WTC11 (cell line): ENCODE measurements at regions not wholly inside any gene's neighbourhood (a gene's known extent, or its start where the extent isn't known, plus 50 kb on each side); places are given as distances from the start of the nearest gene placed in this dataset.

Experiments
- ATAC-seq: fragments of 200-7000 bp; cut with Tn5 transposase; 2 replicates; pipeline ENCODE4 v1.10.0; 2021; ENCODE audit warnings: mild to moderate bottlenecking, moderate library complexity
- CTCF ChIA-PET: fragments of 300-600 bp; sonication (Branson Sonifier 250); formaldehyde crosslinking; loops from one replicate; lab custom pipeline; 2021; ENCODE audit warnings: antibody characterized with exemption; lab: Charles Lee
- POLR2A ChIA-PET: fragments of 350-600 bp; sonication (Branson Sonifier 250); formaldehyde crosslinking; loops from one replicate; lab custom pipeline; 2021; ENCODE audit warnings: antibody characterized with exemption; lab: Charles Lee
- DNase-seq: peaks from one replicate; pipeline ENCODE4 v3.0.0; 2021; ENCODE audit warnings: low spot score
- H3K27ac Mint-ChIP-seq: 2 replicates; pipeline ENCODE4 v1.8.0; 2021; ENCODE audit warnings: mixed read lengths
- H3K27me3 Mint-ChIP-seq: 2 replicates; pipeline ENCODE4 v1.8.0; 2021; ENCODE audit warnings: low read depth, mild to moderate bottlenecking, moderate library complexity, mixed read lengths
- H3K36me3 Mint-ChIP-seq: 2 replicates; pipeline ENCODE4 v1.8.0; 2021; ENCODE audit warnings: mixed read lengths
- H3K4me1 Mint-ChIP-seq: 2 replicates; pipeline ENCODE4 v1.8.0; 2022; ENCODE audit warnings: mixed read lengths
- H3K4me3 Mint-ChIP-seq: 2 replicates; pipeline ENCODE4 v1.8.0; 2021; ENCODE audit warnings: mild to moderate bottlenecking, moderate library complexity, mixed read lengths
- H3K9me3 Mint-ChIP-seq: 2 replicates; pipeline ENCODE4 v1.8.0; 2021; ENCODE audit warnings: mixed read lengths
- CDX4 ChIP-seq: fragments of 250-450 bp; sonication (Bioruptor Pico); IDR thresholded peaks from 2 replicates; pipeline ENCODE4 v1.9.0; 2021; ENCODE audit warnings: moderate library complexity, mild to moderate bottlenecking, inconsistent platforms, borderline replicate concordance
- CREM ChIP-seq: sonication (generic); formaldehyde crosslinking; IDR thresholded peaks from 2 replicates; pipeline ENCODE4 v1.8.1; 2022; ENCODE audit warnings: mild to moderate bottlenecking, missing genetic modification reagents, moderate library complexity
- ERG ChIP-seq: fragments of 250-450 bp; sonication (Bioruptor Pico); IDR thresholded peaks from 2 replicates; pipeline ENCODE4 v1.8.0; 2021; ENCODE audit warnings: mild to moderate bottlenecking
- IRF2 ChIP-seq: sonication (generic); formaldehyde crosslinking; IDR thresholded peaks from 2 replicates; pipeline ENCODE4 v1.8.0; 2022; ENCODE audit warnings: low read depth, missing genetic modification reagents, borderline replicate concordance
- TCF7 ChIP-seq: sonication (generic); formaldehyde crosslinking; IDR thresholded peaks from 2 replicates; pipeline ENCODE4 v1.8.0; 2022; ENCODE audit warnings: mild to moderate bottlenecking, low read depth, missing genetic modification reagents, moderate library complexity
- USF1 ChIP-seq: sonication (generic); formaldehyde crosslinking; IDR thresholded peaks from 2 replicates; pipeline ENCODE4 v1.8.0; 2022; ENCODE audit warnings: mild to moderate bottlenecking, missing genetic modification reagents
- ZNF532 ChIP-seq: fragments of 250-450 bp; sonication (Bioruptor Pico); IDR thresholded peaks from 2 replicates; pipeline ENCODE4 v1.9.0; 2021; ENCODE audit warnings: mild to moderate bottlenecking, borderline replicate concordance
- TF ChIP-seq, protein P1 (sequence below): sonication (generic); formaldehyde crosslinking; IDR thresholded peaks from 2 replicates; pipeline ENCODE4 v1.8.0; 2023; ENCODE audit warnings: missing genetic modification reagents, mild to moderate bottlenecking, borderline replicate concordance
- TF ChIP-seq, protein P2 (sequence below): fragments of 250-450 bp; sonication (Bioruptor Pico); IDR thresholded peaks from 2 replicates; pipeline ENCODE4 v2.1.2; 2022; ENCODE audit warnings: mild to moderate bottlenecking, moderate library complexity
- TF ChIP-seq, protein P3 (sequence below): sonication (generic); formaldehyde crosslinking; IDR thresholded peaks from 2 replicates; pipeline ENCODE4 v1.8.1; 2023; ENCODE audit warnings: mild to moderate bottlenecking, missing genetic modification reagents, moderate library complexity
- TF ChIP-seq, protein P4 (sequence below): sonication (generic); formaldehyde crosslinking; IDR thresholded peaks from 2 replicates; pipeline ENCODE4 v1.8.0; 2022; ENCODE audit warnings: mild to moderate bottlenecking, missing genetic modification reagents
- TF ChIP-seq, protein P5 (sequence below): sonication (generic); formaldehyde crosslinking; IDR thresholded peaks from 2 replicates; pipeline ENCODE4 v1.8.1; 2023; ENCODE audit warnings: mild to moderate bottlenecking, missing genetic modification reagents, moderate library complexity
- TF ChIP-seq, protein P6 (sequence below): sonication (generic); formaldehyde crosslinking; IDR thresholded peaks from 2 replicates; pipeline ENCODE4 v1.8.0; 2022; ENCODE audit warnings: missing genetic modification reagents

GRCh38 chrX:5829469-5829868 lies 399.2 kb downstream of the NLGN4X start:
- no peak overlapping the region for H3K4me3 Mint-ChIP-seq
- no peak for TF ChIP-seq TCF7 (CRISPR knock-in tag)
- TF ChIP-seq, protein P1, sequence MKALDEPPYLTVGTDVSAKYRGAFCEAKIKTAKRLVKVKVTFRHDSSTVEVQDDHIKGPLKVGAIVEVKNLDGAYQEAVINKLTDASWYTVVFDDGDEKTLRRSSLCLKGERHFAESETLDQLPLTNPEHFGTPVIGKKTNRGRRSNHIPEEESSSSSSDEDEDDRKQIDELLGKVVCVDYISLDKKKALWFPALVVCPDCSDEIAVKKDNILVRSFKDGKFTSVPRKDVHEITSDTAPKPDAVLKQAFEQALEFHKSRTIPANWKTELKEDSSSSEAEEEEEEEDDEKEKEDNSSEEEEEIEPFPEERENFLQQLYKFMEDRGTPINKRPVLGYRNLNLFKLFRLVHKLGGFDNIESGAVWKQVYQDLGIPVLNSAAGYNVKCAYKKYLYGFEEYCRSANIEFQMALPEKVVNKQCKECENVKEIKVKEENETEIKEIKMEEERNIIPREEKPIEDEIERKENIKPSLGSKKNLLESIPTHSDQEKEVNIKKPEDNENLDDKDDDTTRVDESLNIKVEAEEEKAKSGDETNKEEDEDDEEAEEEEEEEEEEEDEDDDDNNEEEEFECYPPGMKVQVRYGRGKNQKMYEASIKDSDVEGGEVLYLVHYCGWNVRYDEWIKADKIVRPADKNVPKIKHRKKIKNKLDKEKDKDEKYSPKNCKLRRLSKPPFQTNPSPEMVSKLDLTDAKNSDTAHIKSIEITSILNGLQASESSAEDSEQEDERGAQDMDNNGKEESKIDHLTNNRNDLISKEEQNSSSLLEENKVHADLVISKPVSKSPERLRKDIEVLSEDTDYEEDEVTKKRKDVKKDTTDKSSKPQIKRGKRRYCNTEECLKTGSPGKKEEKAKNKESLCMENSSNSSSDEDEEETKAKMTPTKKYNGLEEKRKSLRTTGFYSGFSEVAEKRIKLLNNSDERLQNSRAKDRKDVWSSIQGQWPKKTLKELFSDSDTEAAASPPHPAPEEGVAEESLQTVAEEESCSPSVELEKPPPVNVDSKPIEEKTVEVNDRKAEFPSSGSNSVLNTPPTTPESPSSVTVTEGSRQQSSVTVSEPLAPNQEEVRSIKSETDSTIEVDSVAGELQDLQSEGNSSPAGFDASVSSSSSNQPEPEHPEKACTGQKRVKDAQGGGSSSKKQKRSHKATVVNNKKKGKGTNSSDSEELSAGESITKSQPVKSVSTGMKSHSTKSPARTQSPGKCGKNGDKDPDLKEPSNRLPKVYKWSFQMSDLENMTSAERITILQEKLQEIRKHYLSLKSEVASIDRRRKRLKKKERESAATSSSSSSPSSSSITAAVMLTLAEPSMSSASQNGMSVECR = no peak
- TF ChIP-seq, protein P2, sequence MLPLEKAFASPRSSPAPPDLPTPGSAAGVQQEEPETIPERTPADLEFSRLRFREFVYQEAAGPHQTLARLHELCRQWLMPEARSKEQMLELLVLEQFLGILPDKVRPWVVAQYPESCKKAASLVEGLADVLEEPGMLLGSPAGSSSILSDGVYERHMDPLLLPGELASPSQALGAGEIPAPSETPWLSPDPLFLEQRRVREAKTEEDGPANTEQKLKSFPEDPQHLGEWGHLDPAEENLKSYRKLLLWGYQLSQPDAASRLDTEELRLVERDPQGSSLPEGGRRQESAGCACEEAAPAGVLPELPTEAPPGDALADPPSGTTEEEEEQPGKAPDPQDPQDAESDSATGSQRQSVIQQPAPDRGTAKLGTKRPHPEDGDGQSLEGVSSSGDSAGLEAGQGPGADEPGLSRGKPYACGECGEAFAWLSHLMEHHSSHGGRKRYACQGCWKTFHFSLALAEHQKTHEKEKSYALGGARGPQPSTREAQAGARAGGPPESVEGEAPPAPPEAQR (CRISPR knock-in tag) = no peak
- no peak for TF ChIP-seq ERG (CRISPR knock-in tag)
- no peak for TF ChIP-seq CDX4 (CRISPR knock-in tag)
- TF ChIP-seq, protein P3, sequence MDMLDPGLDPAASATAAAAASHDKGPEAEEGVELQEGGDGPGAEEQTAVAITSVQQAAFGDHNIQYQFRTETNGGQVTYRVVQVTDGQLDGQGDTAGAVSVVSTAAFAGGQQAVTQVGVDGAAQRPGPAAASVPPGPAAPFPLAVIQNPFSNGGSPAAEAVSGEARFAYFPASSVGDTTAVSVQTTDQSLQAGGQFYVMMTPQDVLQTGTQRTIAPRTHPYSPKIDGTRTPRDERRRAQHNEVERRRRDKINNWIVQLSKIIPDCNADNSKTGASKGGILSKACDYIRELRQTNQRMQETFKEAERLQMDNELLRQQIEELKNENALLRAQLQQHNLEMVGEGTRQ (CRISPR knock-in tag) = no peak
- no peak for TF ChIP-seq USF1 (CRISPR knock-in tag)
- TF ChIP-seq, protein P4, sequence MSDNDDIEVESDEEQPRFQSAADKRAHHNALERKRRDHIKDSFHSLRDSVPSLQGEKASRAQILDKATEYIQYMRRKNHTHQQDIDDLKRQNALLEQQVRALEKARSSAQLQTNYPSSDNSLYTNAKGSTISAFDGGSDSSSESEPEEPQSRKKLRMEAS (CRISPR knock-in tag) = no peak
- TF ChIP-seq, protein P5, sequence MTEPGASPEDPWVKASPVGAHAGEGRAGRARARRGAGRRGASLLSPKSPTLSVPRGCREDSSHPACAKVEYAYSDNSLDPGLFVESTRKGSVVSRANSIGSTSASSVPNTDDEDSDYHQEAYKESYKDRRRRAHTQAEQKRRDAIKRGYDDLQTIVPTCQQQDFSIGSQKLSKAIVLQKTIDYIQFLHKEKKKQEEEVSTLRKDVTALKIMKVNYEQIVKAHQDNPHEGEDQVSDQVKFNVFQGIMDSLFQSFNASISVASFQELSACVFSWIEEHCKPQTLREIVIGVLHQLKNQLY (CRISPR knock-in tag) = no peak
- TF ChIP-seq CREM (CRISPR knock-in tag) = no peak
- no peak overlapping the region for H3K27ac Mint-ChIP-seq
- peaks cover 7% of the 10 kb centered on the region for H3K27me3 Mint-ChIP-seq
- H3K36me3 Mint-ChIP-seq = no peaks in the 10 kb centered on the region
- H3K4me1 Mint-ChIP-seq = peaks cover 8% of the 10 kb centered on the region; the same call in 1 of the 2 replicates
- POLR2A ChIA-PET = no interaction called here
- CTCF ChIA-PET = no interaction called here
- no peak for DNase-seq
- ATAC-seq = no peak
- no peaks in the 10 kb centered on the region for H3K9me3 Mint-ChIP-seq

- H3K27me3 Mint-ChIP-seq = peaks cover 9% of the 10 kb centered on the region
- no peaks in the 10 kb centered on the region for H3K9me3 Mint-ChIP-seq
- no peak overlapping the region for H3K27ac Mint-ChIP-seq
- H3K4me3 Mint-ChIP-seq = no peak overlapping the region
- CTCF ChIA-PET = no interaction called here
- ATAC-seq (no peak), DNase-seq (no peak)
- peaks cover 8% of the 10 kb centered on the region; the same call in 1 of the 2 replicates for H3K4me1 Mint-ChIP-seq
- H3K36me3 Mint-ChIP-seq = no peaks in the 10 kb centered on the region
- POLR2A ChIA-PET = no interaction called here
- TF ChIP-seq ZNF532 = no peak
- TF ChIP-seq, protein P6, sequence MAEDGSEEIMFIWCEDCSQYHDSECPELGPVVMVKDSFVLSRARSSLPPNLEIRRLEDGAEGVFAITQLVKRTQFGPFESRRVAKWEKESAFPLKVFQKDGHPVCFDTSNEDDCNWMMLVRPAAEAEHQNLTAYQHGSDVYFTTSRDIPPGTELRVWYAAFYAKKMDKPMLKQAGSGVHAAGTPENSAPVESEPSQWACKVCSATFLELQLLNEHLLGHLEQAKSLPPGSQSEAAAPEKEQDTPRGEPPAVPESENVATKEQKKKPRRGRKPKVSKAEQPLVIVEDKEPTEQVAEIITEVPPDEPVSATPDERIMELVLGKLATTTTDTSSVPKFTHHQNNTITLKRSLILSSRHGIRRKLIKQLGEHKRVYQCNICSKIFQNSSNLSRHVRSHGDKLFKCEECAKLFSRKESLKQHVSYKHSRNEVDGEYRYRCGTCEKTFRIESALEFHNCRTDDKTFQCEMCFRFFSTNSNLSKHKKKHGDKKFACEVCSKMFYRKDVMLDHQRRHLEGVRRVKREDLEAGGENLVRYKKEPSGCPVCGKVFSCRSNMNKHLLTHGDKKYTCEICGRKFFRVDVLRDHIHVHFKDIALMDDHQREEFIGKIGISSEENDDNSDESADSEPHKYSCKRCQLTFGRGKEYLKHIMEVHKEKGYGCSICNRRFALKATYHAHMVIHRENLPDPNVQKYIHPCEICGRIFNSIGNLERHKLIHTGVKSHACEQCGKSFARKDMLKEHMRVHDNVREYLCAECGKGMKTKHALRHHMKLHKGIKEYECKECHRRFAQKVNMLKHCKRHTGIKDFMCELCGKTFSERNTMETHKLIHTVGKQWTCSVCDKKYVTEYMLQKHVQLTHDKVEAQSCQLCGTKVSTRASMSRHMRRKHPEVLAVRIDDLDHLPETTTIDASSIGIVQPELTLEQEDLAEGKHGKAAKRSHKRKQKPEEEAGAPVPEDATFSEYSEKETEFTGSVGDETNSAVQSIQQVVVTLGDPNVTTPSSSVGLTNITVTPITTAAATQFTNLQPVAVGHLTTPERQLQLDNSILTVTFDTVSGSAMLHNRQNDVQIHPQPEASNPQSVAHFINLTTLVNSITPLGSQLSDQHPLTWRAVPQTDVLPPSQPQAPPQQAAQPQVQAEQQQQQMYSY (CRISPR knock-in tag) = no peak
- TF ChIP-seq ERG (CRISPR knock-in tag) = no peak
- TF ChIP-seq IRF2 = no peak
These were observed 399.6 kb downstream of the NLGN4X start for GRCh38 chrX:5829060-5829459.
